HG03432 (cell line): ENCODE measurements at regions not wholly inside any gene's neighbourhood (a gene's known extent, or its start where the extent isn't known, plus 50 kb on each side); places are given as distances from the start of the nearest gene placed in this dataset.

Experiments
- ATAC-seq: cut with Tn5 transposase; IDR thresholded peaks from one replicate; pipeline ENCODE4 v1.9.1; 2021; ENCODE audit warnings: mild to moderate bottlenecking, moderate library complexity; ENCODE audit not compliant: unreplicated experiment

DNA sequence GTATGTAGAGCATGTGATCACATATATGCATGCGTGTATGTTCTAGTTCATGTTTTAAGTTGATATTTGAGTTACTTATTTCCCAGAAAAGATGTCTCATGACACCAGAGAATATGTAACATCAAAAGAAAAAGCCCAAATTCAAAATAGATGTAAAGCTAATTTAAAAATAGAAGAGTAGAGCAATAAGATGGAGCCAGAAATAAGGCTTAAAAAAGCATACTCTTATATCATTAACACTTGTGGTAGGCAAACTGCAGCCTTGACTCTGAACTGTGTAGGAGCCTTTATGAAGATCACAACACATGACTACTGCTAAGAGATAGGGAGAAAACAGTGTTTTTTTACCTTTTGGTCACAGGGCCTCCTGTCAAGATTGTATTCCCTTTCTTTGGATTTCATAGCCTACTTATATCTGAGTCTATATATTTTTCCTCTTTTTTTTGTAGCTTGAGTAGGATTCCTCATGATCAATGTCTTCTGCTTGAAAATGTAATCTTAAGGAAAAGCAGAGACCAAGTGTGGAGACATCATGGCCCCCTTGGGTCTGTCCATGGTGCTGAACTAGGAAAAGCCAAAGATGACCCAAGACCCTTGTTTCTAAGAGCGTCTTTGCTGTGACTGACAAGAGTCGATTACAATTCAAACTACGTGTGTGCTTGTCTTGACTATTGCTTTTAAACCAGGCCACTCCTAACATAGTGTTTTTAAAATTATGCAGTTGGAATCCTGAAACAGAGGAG lies 390.4 kb downstream of the SHISA9 start:
- ATAC-seq, result no peak

- no peak for ATAC-seq
Measured at GRCh38 chr16:13296206-13296605, 394.8 kb downstream of the SHISA9 start.

DNA sequence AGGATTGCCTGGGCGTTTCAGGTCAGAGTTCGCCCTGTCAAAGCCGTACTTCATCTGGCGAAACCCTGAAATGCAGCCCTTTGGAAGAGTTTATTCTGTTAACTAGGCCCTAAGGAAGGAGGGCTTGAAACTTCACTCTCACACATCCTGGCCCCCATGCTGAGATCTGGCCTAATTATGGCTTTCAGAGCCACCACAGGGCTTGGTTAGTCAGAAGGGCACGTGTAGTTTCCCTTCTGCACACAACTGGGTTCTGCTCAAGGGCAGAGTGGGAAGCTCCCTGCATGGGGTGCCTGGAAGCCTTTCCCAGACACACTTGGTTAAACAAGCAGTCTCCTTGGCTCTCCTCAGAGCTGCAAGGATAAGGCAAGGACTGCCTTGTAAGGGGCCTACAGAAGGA lies 397.3 kb downstream of the SHISA9 start:
- no peak for ATAC-seq

- no peak for ATAC-seq
Measured at GRCh38 chr16:13300066-13300840, 398.9 kb downstream of the SHISA9 start.

DNA sequence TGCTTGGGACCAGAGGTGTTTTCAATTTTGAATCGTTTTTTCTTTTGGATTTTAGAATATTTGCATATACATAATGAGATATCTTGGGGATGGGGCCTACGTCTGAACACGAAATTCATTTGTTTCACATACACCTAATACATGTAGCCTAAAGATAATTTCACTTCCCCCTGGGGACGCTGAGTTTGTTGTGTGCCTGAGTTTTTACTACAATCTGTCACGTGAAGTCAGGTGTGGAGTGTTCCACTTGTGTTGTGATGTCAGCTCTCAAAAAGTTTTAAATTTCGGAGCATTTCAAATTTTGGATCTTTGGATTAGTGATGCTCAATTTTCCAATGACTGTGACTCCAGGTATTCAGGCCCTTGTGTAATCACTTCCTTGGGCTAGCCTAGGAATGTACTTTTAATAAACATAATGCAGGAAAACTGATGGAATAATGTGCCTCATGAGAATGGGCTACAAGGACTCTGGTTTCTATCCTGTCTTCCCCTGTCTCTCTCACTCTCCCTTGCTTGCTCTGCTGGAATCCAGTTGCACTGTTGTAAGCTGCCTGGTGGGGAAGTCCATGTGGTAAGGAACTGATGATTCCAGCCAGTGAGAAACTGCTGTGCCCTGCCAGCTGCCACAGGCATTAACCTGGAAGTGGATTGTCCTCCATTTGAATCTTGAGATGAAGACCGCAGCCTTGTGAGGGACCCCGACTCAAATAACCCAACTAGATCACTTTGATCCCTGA lies 403.8 kb downstream of the SHISA9 start:
- no peak for ATAC-seq

GRCh38 chr16:13306161-13306995 lies 405.0 kb downstream of the SHISA9 start:
- no peak for ATAC-seq

DNA sequence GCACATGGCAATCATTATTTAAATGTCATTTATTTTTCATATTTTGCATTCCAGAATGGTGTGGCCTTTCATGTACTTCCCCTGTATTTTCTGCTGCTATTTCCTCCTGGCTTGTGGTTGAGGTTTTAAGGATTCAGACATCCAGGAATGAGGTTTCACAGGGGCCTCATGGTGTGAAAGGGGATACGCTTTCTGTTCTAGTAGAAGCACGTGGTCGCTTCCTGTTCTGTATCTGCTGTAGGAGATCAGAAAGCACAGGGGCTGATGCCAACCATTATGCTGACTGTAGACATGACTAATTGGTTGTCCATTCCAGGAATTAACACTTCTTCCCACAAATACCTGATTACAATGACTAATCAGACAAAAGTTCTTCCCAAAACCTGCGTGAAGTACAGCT lies 405.9 kb downstream of the SHISA9 start:
- ATAC-seq, result no peak

GRCh38 chr16:13307851-13308250 lies 406.5 kb downstream of the SHISA9 start:
- no peak for ATAC-seq

DNA sequence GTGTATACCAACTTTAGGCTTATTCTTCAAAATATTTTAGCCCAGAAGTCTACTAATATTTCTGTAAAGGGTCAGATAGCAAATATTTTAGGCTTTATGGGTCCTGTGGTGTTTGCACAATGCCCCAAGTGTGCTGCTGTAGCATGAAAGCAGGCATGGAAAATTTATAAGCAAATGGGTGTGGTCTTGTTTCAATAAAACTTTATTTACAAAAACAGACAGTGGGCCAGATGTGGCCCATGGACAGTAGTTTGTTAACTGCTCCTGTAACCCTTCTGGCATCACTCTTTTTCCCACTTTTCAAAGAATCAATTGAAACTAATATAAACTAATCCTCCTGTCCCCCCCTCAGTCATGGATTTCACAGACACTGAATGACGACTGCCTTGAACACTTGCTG lies 410.7 kb downstream of the SHISA9 start:
- no peak for ATAC-seq

DNA sequence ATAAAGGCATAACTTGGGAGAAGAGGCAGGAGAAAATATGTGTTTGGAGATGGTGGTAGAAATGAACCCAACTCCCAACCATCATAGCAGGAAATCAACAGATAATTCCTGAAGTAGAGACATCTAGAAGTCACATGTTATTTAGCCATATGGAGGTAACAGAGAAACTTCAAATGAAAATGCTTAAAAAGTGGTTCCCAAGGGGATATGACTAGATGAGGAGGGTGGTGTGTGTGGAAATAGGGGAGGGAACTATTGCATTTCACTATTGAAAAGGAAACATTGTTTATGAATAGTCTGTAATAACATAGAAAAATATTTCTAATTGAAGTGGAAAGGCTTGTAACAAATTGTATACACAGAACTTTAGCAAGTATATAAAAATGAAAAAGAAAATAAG lies 412.0 kb downstream of the SHISA9 start:
- ATAC-seq, result no peak

- no peak for ATAC-seq
Measured at GRCh38 chr16:13314633-13315032, 413.2 kb downstream of the SHISA9 start.

DNA sequence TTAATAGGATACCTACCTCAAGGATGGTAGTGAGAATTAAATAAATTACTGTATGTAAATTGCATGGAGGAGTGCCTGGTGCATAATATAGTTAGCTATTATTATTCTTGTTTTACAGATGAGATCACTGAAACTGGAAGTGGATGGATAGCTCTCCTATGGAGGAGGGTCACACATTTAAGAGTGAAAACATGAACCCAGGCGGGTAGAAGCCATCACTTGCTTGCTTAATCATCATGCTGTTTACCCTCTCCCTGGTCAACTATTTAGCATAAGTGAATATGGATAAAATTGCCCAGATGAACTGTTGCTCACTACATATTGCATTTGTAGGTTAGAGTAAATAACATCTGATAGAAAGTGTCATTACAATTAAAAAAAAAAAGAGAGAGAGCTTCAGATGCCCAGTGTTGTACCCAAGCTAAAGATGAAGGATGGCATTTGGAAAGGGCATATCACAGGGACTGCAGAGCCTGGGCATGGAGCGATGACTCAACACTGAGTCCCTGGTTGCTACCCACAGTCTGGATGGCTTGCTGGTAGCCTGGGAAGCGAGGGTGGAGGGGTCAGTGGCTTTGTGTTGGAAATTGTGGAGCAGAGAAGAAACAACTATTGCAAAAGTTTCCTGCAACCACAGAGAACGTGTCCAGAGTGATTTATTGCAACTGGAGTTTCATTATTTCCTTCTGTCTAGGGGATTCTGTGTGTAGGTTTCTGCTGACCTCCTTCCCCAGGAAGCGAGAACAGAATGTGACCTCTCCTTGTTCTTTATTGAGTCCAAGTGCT lies 414.4 kb downstream of the SHISA9 start:
- no peak for ATAC-seq

DNA sequence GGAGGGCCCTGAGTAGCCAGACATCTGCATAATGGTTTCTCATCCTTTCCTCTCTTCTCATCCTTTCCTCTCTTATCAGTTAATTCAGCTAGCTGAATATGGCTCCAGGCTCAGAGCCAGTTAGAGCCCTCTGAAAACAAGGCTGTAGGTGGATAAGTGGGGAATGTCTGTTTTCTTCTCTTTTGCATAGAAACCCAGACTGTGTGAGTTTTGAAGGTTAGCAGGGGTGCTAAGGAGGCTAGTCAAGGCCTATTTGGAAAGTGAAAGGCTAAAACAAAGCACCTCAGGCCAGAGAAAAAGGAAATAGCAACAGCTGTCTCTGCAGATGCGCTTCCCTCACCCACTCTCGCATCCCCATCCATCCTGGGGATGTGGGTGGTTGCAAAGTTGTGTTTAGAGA lies 420.9 kb downstream of the SHISA9 start:
- peak; percentile 58 for ATAC-seq

- ATAC-seq, result no peak
Measured at GRCh38 chr16:13324851-13325250, 423.5 kb downstream of the SHISA9 start.

DNA sequence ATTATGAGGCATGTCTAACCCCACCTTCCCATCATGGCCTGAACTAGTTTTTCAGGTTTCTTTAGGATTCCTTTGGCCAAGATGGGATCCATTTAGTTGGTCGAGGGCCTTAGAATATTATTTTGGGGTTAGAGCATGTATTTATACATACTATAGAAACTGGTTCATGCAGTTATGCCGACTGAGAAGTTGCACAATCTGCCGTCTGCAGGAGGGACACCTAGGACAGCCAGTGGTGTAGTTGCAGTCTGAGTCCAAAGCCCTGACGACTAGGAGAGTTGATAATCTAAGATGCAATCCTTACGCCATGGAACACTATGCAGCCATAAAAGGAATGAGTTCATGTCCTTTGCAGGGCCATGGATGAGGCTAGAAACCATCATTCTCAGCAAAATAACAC lies 424.0 kb downstream of the SHISA9 start:
- ATAC-seq, result no peak

- ATAC-seq, result no peak
Measured at GRCh38 chr16:13331918-13332317, 430.5 kb downstream of the SHISA9 start.

- no peak for ATAC-seq
Measured at GRCh38 chr16:13332713-13333255, 431.4 kb downstream of the SHISA9 start.

- no peak for ATAC-seq
Measured at GRCh38 chr16:13333336-13333735, 431.9 kb downstream of the SHISA9 start.

- ATAC-seq, result no peak
Measured at GRCh38 chr16:13335879-13336278, 434.5 kb downstream of the SHISA9 start.

- ATAC-seq, result no peak
Measured at GRCh38 chr16:13336335-13336734, 434.9 kb downstream of the SHISA9 start.
